Mucosa of descending colon (tissue), 3 donors: ENCODE measurements at regions not wholly inside any gene's neighbourhood (a gene's known extent, or its start where the extent isn't known, plus 50 kb on each side); places are given as distances from the start of the nearest gene placed in this dataset.

Source experiments
- ATAC-seq: fragments of 200-7000 bp; cut with Tn5 transposase; one replicate; pipeline ENCODE4 v1.9.1; 2020; ENCODE audit warnings: mild to moderate bottlenecking, moderate library complexity
- DNase-seq, 3 donors: peaks; one replicate each; pipeline ENCODE4 v3.0.0-alpha.2; 2020
- H3K36me3 ChIP-seq: fragments of 200-600 bp; one replicate; pipeline ENCODE4 v1.8.0; 2021; ENCODE audit warnings: low read depth, mild to moderate bottlenecking
- H3K4me1 ChIP-seq: fragments of 200-600 bp; one replicate; pipeline ENCODE4 v1.8.0; 2021; ENCODE audit warnings: low read depth, mild to moderate bottlenecking
- H3K4me3 ChIP-seq: fragments of 200-600 bp; one replicate; pipeline ENCODE4 v1.8.0; 2021; ENCODE audit warnings: mild to moderate bottlenecking
- H3K9me3 ChIP-seq: fragments of 200-600 bp; one replicate; pipeline ENCODE4 v1.8.0; 2021; ENCODE audit warnings: mild to moderate bottlenecking
- intact Hi-C, 2 donors: fragments of 100-400 bp; cut with DNase I in 1 of 2; cut with micrococcal nuclease in 1 of 2; formaldehyde crosslinking; loops; one replicate each; pipeline versions ENCODE4 v1.11.0 to v1.11.1; 2022; cut with DNase I, micrococcal nuclease
- TF ChIP-seq, protein P1 (sequence below): fragments of 200-600 bp; IDR thresholded peaks from one replicate; pipeline ENCODE4 v1.8.0; 2022; ENCODE audit warnings: antibody characterized with exemption, mild to moderate bottlenecking
- donor health status: DM: no; HTN: no; CAD: no; lungs with moderate emphysema.
- donor health status: DM: no; HTN: no; CAD: no.
- donor health status: DM: no; HTN: yes; CAD: no.

GRCh38 chr5:9830184-9830583, 200.0 kb upstream of the TAS2R1 start:
- TF ChIP-seq, protein P1, sequence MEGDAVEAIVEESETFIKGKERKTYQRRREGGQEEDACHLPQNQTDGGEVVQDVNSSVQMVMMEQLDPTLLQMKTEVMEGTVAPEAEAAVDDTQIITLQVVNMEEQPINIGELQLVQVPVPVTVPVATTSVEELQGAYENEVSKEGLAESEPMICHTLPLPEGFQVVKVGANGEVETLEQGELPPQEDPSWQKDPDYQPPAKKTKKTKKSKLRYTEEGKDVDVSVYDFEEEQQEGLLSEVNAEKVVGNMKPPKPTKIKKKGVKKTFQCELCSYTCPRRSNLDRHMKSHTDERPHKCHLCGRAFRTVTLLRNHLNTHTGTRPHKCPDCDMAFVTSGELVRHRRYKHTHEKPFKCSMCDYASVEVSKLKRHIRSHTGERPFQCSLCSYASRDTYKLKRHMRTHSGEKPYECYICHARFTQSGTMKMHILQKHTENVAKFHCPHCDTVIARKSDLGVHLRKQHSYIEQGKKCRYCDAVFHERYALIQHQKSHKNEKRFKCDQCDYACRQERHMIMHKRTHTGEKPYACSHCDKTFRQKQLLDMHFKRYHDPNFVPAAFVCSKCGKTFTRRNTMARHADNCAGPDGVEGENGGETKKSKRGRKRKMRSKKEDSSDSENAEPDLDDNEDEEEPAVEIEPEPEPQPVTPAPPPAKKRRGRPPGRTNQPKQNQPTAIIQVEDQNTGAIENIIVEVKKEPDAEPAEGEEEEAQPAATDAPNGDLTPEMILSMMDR: no peak
- H3K4me3 ChIP-seq: no peak overlapping the region
- no peaks in the 10 kb centered on the region for H3K36me3 ChIP-seq
- no peaks in the 10 kb centered on the region for H3K4me1 ChIP-seq
- DNase-seq (no peak), ATAC-seq (no peak)
- intact Hi-C loops: no loop called here
- H3K9me3 ChIP-seq: no peaks in the 10 kb centered on the region

DNA sequence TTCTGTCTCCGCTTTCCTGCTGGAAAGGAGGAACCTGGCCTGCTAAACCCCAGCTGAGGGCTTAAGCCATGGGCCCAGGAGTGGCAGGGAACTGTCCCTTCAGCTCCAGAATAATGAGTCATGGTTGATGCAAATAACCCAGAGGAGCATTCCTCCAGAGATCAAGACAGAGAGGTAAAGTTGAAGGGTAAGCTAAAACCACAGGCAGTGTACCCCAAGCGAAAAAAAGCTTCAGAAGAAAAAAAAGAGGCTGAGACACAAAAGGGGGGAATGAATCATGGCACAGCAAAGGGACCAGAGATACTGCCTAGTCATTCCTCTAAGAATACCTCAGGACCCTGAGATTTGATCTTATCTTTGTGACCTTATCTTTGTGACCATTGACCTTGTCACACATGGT, 199.5 kb upstream of the TAS2R1 start:
- DNase-seq (no peak), ATAC-seq (no peak)
- Histone ChIP-seq H3K4me3 (no peak overlapping the region), H3K36me3 (no peaks in the 10 kb centered on the region), H3K4me1 (no peaks in the 10 kb centered on the region), H3K9me3 (no peaks in the 10 kb centered on the region)
- TF ChIP-seq, protein P1: no peak
- intact Hi-C loops: no loop called here

DNA sequence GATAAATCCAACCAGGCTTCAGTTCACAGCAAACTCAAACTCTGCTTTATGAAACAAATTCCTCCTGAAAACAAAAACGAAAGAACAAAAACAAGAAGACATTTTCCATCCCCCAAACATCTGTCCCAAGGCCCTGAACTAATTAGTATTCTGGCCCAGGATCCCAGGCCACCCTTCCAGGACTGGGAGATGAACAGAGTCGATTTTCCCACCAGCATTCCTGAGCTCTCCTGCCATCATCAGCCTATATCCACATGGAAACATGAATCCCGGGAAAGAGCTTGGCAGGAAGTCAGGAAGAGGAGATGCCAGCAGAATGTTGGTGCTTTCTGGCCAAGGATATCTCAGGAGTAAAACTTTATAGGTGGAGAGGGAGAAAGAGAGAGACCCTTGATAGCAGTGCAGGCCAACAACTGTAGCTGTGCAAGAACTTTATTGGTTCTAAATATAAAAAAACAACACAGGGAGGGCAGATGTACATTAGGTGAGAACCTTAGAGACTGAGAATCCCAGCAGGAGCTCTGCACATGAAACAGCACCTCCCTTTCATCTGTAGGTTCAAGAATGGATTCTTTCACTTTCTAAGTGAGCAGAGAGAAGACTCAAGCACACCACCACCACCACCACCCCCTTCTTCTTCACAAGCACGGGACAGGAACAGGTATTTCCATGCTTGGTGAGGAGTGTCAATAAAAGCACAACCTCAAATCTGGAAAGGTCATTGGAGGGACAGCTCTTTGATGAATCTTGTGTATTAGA, 190.7 kb upstream of the TAS2R1 start:
- no peaks in the 10 kb centered on the region for H3K9me3 ChIP-seq
- TF ChIP-seq, protein P1: no peak
- no peaks in the 10 kb centered on the region for H3K36me3 ChIP-seq
- H3K4me3 ChIP-seq: no peak overlapping the region
- ATAC-seq (no peak), DNase-seq (no peak)
- no peaks in the 10 kb centered on the region for H3K4me1 ChIP-seq
- intact Hi-C loops: no loop called here

- Histone ChIP-seq H3K9me3 (no peaks in the 10 kb centered on the region), H3K36me3 (no peaks in the 10 kb centered on the region), H3K4me1 (no peaks in the 10 kb centered on the region), H3K4me3 (no peak overlapping the region)
- ATAC-seq: no peak
- TF ChIP-seq, protein P1: no peak
- DNase-seq: no peak
- intact Hi-C loops: no loop called here
These were observed 188.2 kb upstream of the TAS2R1 start for GRCh38 chr5:9818340-9818845.

- ATAC-seq: no peak
- H3K4me1 ChIP-seq: no peaks in the 10 kb centered on the region
- intact Hi-C loops: no loop called here
- H3K4me3 ChIP-seq: no peak overlapping the region
- DNase-seq: no peak
- H3K9me3 ChIP-seq: no peaks in the 10 kb centered on the region
- no peaks in the 10 kb centered on the region for H3K36me3 ChIP-seq
- TF ChIP-seq, protein P1: no peak
These were observed 187.7 kb upstream of the TAS2R1 start for GRCh38 chr5:9817819-9818218.
